Umbilical cord (tissue), 1 donor: ENCODE measurements at regions not wholly inside any gene's neighbourhood (a gene's known extent, or its start where the extent isn't known, plus 50 kb on each side); places are given as distances from the start of the nearest gene placed in this dataset.
"Not testable (repeated sequence)": the region's sequence is repeated elsewhere in the genome, so short reads cannot be mapped to it uniquely, and the experiment has no call there.

Source experiments
- DNase-seq: peaks from one replicate; pipeline ENCODE4 v3.0.0-alpha.2; 2015; ENCODE audit warnings: low spot score

- no peak for DNase-seq
Measured at GRCh38 chr5:60517850-60518249, 182.1 kb downstream of the DEPDC1B start.

- no peak for DNase-seq
Measured at GRCh38 chr5:60517094-60517694, 182.8 kb downstream of the DEPDC1B start.

- DNase-seq: no peak
Measured at GRCh38 chr5:60516688-60517087, 183.3 kb downstream of the DEPDC1B start.

GRCh38 chr5:60514152-60514551 is 185.8 kb downstream of the DEPDC1B start:
- no peak for DNase-seq

GRCh38 chr5:60512117-60512516 is 187.8 kb downstream of the DEPDC1B start:
- DNase-seq: no peak

GRCh38 chr5:60510663-60511062 is 189.3 kb downstream of the DEPDC1B start:
- DNase-seq: no peak

GRCh38 chr5:60510049-60510448 is 189.9 kb downstream of the DEPDC1B start:
- no peak for DNase-seq

- no peak for DNase-seq
Measured at GRCh38 chr5:60509519-60509918, 190.4 kb downstream of the DEPDC1B start.

- no peak for DNase-seq
Measured at GRCh38 chr5:60507687-60508086, 192.3 kb downstream of the DEPDC1B start.

- no peak for DNase-seq
Measured at GRCh38 chr5:60505373-60506171, 194.4 kb downstream of the DEPDC1B start.

- DNase-seq: peak; percentile 36
Measured at GRCh38 chr5:60504342-60504741, 195.6 kb downstream of the DEPDC1B start.

GRCh38 chr5:60503771-60504170 is 196.2 kb downstream of the DEPDC1B start:
- DNase-seq: no peak

- no peak for DNase-seq
Measured at GRCh38 chr5:60497706-60498500, 202.1 kb downstream of the DEPDC1B start.

- no peak for DNase-seq
Measured at GRCh38 chr5:60495644-60496520, 204.1 kb downstream of the DEPDC1B start.

- no peak for DNase-seq
Measured at GRCh38 chr5:60494635-60495034, 205.3 kb downstream of the DEPDC1B start.

- DNase-seq: no peak
Measured at GRCh38 chr5:60494144-60494543, 205.8 kb downstream of the DEPDC1B start.

GRCh38 chr5:60493372-60493771 is 206.6 kb downstream of the DEPDC1B start:
- no peak for DNase-seq

- DNase-seq: no peak
Measured at GRCh38 chr5:60492958-60493357, 207.0 kb downstream of the DEPDC1B start.

GRCh38 chr5:60492358-60492757 is 207.6 kb downstream of the DEPDC1B start:
- not testable (repeated sequence) for DNase-seq

GRCh38 chr5:60490597-60491166 is 209.3 kb downstream of the DEPDC1B start:
- DNase-seq: no peak

GRCh38 chr5:60489856-60490255 is 210.1 kb downstream of the DEPDC1B start:
- DNase-seq: no peak
